ENCODE measurements at regions not wholly inside any gene's neighbourhood (a gene's known extent, or its start where the extent isn't known, plus 50 kb on each side); places are given as distances from the start of the nearest gene placed in this dataset.
"Not testable (repeated sequence)": the region's sequence is repeated elsewhere in the genome, so short reads cannot be mapped to it uniquely, and the experiment has no call there.

DNA sequence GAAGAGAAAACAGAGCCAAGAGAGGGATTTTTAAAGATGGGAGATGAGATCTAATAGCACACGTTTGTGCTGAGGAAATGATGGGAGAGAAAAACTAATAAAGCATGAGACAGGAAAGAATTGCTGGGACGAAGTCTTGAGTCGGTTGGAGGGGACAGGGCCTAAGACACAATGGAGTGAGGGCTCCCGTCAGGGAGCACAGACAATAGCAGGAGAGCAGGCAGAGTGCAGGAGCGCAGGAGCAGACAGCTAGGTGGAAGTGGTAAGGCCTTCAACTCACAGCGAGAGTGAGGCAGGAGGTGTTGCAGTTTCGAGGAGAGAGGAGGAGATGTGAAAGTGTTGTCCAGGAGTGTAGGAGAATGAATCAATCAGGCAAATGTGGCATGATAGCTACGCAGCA is 59.9 kb upstream of the SOX13 start:
- Histone ChIP-seq H3K9me3 (ENCODE audit: insufficient read depth, low read depth, low read length) (no peaks in the 10 kb centered on the region), H2AFZ (ENCODE audit: low read length) (peak overlapping the region; percentile 46), H3K4me2 (ENCODE audit: low read depth, low read length, poor library complexity, severe bottlenecking) (no peak overlapping the region), H3K9ac (ENCODE audit: low read depth, low read length, poor library complexity, severe bottlenecking) (no peak overlapping the region), H3K4me3 (ENCODE audit: low read length, poor library complexity, severe bottlenecking) (no peak overlapping the region), H3F3A (ENCODE audit: low read depth) (no peaks in the 10 kb centered on the region), H3K9me2 (replicated peaks; ENCODE audit: low read depth, low read length) (no peaks in the 10 kb centered on the region), H3K4me1 (ENCODE audit: insufficient read depth, low read length, poor library complexity, severe bottlenecking) (no peaks in the 10 kb centered on the region), H3K27me3 (ENCODE audit: insufficient read depth, low read length, poor library complexity, severe bottlenecking) (no peaks in the 10 kb centered on the region), H3K36me3 (ENCODE audit: insufficient read depth, low read length) (no peaks in the 10 kb centered on the region), H3K79me2 (ENCODE audit: insufficient read depth, low read length) (no peaks in the 10 kb centered on the region), H4K20me1 (ENCODE audit: insufficient read depth, low read length, poor library complexity, severe bottlenecking) (no peaks in the 10 kb centered on the region)
- TF ChIP-seq EZH2phosphoT487 (IDR thresholded peaks at IDR 0.05; ENCODE audit: borderline replicate concordance) = no peak
- TF ChIP-seq CTCF (conservative IDR thresholded peaks at IDR 0.05; ENCODE audit: low read length) = no peak

DNA sequence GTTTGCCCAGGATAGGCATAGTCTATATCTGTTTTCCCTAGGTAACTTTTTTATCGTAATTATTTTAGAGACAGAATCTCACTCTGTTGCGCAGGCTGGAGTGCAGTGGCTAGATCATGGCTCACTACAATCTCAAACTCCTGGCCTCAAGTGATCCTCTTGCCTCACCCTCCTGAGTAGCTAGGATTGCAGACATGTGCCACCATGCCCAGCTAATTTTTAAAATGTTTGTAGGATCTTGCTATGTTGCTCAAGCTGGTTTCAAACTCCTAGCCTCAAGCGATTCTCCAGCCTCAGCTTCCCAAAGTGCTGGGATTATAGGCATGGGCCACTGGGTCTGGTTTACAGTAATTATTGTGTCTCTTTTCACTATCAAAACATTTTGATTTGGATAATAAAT is 58.6 kb upstream of the SOX13 start:
- Histone ChIP-seq H3K36me3 (ENCODE audit: insufficient read depth, low read length) (no peaks in the 10 kb centered on the region), H3K9me2 (replicated peaks; ENCODE audit: low read depth, low read length) (no peaks in the 10 kb centered on the region), H2AFZ (ENCODE audit: low read length) (no peak overlapping the region), H3K27me3 (ENCODE audit: insufficient read depth, low read length, poor library complexity, severe bottlenecking) (no peaks in the 10 kb centered on the region), H3K4me1 (ENCODE audit: insufficient read depth, low read length, poor library complexity, severe bottlenecking) (no peaks in the 10 kb centered on the region), H3K4me3 (ENCODE audit: low read length, poor library complexity, severe bottlenecking) (no peak overlapping the region), H3F3A (ENCODE audit: low read depth) (no peaks in the 10 kb centered on the region), H4K20me1 (ENCODE audit: insufficient read depth, low read length, poor library complexity, severe bottlenecking) (no peaks in the 10 kb centered on the region), H3K79me2 (ENCODE audit: insufficient read depth, low read length) (no peaks in the 10 kb centered on the region), H3K9ac (ENCODE audit: low read depth, low read length, poor library complexity, severe bottlenecking) (no peak overlapping the region), H3K9me3 (ENCODE audit: insufficient read depth, low read depth, low read length) (no peaks in the 10 kb centered on the region), H3K4me2 (ENCODE audit: low read depth, low read length, poor library complexity, severe bottlenecking) (no peak overlapping the region)
- TF ChIP-seq CTCF (conservative IDR thresholded peaks at IDR 0.05; ENCODE audit: low read length) = no peak
- no peak for TF ChIP-seq EZH2phosphoT487 (IDR thresholded peaks at IDR 0.05; ENCODE audit: borderline replicate concordance)

- H3K9me3 ChIP-seq (ENCODE audit: insufficient read depth, low read depth, low read length); H3K9me2 ChIP-seq (replicated peaks; ENCODE audit: low read depth, low read length); H2AFZ ChIP-seq (ENCODE audit: low read length); H3K36me3 ChIP-seq (ENCODE audit: insufficient read depth, low read length); H3K9ac ChIP-seq (ENCODE audit: low read depth, low read length, poor library complexity, severe bottlenecking); H4K20me1 ChIP-seq (ENCODE audit: insufficient read depth, low read length, poor library complexity, severe bottlenecking); H3F3A ChIP-seq (ENCODE audit: low read depth); H3K27me3 ChIP-seq (ENCODE audit: insufficient read depth, low read length, poor library complexity, severe bottlenecking); H3K79me2 ChIP-seq (ENCODE audit: insufficient read depth, low read length); H3K4me1 ChIP-seq (ENCODE audit: insufficient read depth, low read length, poor library complexity, severe bottlenecking); H3K4me3 ChIP-seq (ENCODE audit: low read length, poor library complexity, severe bottlenecking); H3K4me2 ChIP-seq (ENCODE audit: low read depth, low read length, poor library complexity, severe bottlenecking): not testable (repeated sequence)
These were observed 58.0 kb upstream of the SOX13 start for GRCh38 chr1:204014961-204015360.

DNA sequence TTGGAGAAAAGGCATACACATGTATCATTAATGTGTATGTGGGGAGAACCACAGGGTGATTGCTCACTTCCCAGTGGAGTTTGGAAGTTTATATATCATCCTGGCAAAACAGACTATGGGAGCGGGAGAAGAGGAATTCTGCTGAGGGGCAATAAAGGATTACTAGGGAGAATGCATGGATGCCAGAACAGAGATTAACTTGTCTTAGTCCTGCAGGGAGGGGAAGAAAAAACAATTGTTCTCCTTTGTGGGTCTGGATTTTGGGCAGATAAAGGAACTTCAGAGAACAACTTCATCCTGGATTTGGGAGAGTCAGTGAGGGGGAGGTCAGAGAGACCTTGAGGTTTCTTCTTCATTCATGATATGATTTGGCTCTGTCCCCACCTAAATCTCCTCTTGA is 55.9 kb upstream of the SOX13 start:
- no peaks in the 10 kb centered on the region for H3K9me3 ChIP-seq (ENCODE audit: insufficient read depth, low read depth, low read length)
- H3K4me3 ChIP-seq (ENCODE audit: low read length, poor library complexity, severe bottlenecking) = no peak overlapping the region
- no peaks in the 10 kb centered on the region for H3K36me3 ChIP-seq (ENCODE audit: insufficient read depth, low read length)
- no peaks in the 10 kb centered on the region for H3K79me2 ChIP-seq (ENCODE audit: insufficient read depth, low read length)
- no peak overlapping the region for H3K9ac ChIP-seq (ENCODE audit: low read depth, low read length, poor library complexity, severe bottlenecking)
- H2AFZ ChIP-seq (ENCODE audit: low read length) = no peak overlapping the region
- no peaks in the 10 kb centered on the region for H4K20me1 ChIP-seq (ENCODE audit: insufficient read depth, low read length, poor library complexity, severe bottlenecking)
- no peaks in the 10 kb centered on the region for H3K9me2 ChIP-seq (replicated peaks; ENCODE audit: low read depth, low read length)
- H3F3A ChIP-seq (ENCODE audit: low read depth) = no peaks in the 10 kb centered on the region
- TF ChIP-seq EZH2phosphoT487 (IDR thresholded peaks at IDR 0.05; ENCODE audit: borderline replicate concordance) (no peak), CTCF (conservative IDR thresholded peaks at IDR 0.05; ENCODE audit: low read length) (no peak)
- H3K4me1 ChIP-seq (ENCODE audit: insufficient read depth, low read length, poor library complexity, severe bottlenecking) = no peaks in the 10 kb centered on the region
- H3K27me3 ChIP-seq (ENCODE audit: insufficient read depth, low read length, poor library complexity, severe bottlenecking) = no peaks in the 10 kb centered on the region
- H3K4me2 ChIP-seq (ENCODE audit: low read depth, low read length, poor library complexity, severe bottlenecking) = no peak overlapping the region
